ENCODE measurements at regions not wholly inside any gene's neighbourhood (a gene's known extent, or its start where the extent isn't known, plus 50 kb on each side); places are given as distances from the start of the nearest gene placed in this dataset.

DNA sequence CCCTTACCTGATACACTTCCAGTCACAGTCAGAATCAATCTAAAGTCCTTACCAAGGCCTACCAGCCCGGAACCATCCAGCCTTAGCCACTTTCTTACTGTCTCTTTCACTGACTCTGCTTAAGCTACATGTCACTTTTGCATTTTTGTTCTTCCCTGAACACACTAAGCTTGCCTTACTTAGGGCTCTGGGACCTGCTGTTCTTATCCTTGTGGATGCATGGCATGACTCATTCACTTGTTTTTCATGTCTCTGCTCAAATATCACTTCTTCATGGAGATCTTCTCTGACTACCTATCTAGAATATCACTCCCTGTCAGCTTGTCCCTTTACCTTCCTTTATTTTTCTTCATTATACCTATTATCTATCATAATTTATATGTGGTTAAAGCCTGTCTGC lies 65.6 kb upstream of the ZDHHC17 start:
- no peak overlapping the region for H3K27ac Mint-ChIP-seq
- intact Hi-C loops (cut with micrococcal nuclease) = no loop called here
- H3K36me3 Mint-ChIP-seq (ENCODE audit: low read depth) = no peaks in the 10 kb centered on the region
- no peak for DNase-seq (ENCODE audit: low spot score)
- peaks cover 6% of the 10 kb centered on the region for H3K27me3 Mint-ChIP-seq (ENCODE audit: insufficient read depth)
- H3K4me1 Mint-ChIP-seq (ENCODE audit: low read depth) = no peaks in the 10 kb centered on the region
- no peaks in the 10 kb centered on the region for H3K9me3 Mint-ChIP-seq
- no peak overlapping the region for H3K4me3 Mint-ChIP-seq

DNA sequence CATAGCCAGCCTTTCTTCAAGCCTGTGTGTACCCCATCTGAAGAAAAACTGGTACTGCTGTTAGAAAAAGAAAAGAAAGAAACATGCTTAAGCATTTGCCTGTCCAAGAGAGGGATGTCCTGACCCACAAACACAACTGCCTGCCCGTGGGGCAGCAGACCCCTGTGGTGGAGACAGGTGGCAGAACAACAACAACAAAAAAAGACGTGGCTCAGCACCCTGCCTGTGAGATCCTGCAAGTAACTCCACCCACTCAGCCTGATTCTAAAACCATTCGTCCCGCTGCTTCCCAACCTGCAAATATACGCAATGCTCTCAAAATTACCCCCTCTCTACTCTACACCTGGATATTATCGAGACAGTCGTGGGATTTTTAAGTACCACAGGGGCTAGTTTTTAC lies 64.9 kb upstream of the ZDHHC17 start:
- intact Hi-C loops (cut with micrococcal nuclease) = no loop called here
- H3K36me3 Mint-ChIP-seq (ENCODE audit: low read depth) = no peaks in the 10 kb centered on the region
- no peak overlapping the region for H3K4me3 Mint-ChIP-seq
- H3K27me3 Mint-ChIP-seq (ENCODE audit: insufficient read depth) = peaks cover 6% of the 10 kb centered on the region
- H3K9me3 Mint-ChIP-seq = no peaks in the 10 kb centered on the region
- no peak overlapping the region for H3K27ac Mint-ChIP-seq
- DNase-seq (ENCODE audit: low spot score) = no peak
- H3K4me1 Mint-ChIP-seq (ENCODE audit: low read depth) = no peaks in the 10 kb centered on the region

- no peak overlapping the region for H3K27ac Mint-ChIP-seq
- no peak for DNase-seq (ENCODE audit: low spot score)
- intact Hi-C loops (cut with micrococcal nuclease) = no loop called here
- H3K9me3 Mint-ChIP-seq = no peaks in the 10 kb centered on the region
- no peak overlapping the region for H3K4me3 Mint-ChIP-seq
- no peaks in the 10 kb centered on the region for H3K36me3 Mint-ChIP-seq (ENCODE audit: low read depth)
- H3K4me1 Mint-ChIP-seq (ENCODE audit: low read depth) = no peaks in the 10 kb centered on the region
- peaks cover 6% of the 10 kb centered on the region for H3K27me3 Mint-ChIP-seq (ENCODE audit: insufficient read depth)
Measured at GRCh38 chr12:76701690-76702089, 62.2 kb upstream of the ZDHHC17 start.

DNA sequence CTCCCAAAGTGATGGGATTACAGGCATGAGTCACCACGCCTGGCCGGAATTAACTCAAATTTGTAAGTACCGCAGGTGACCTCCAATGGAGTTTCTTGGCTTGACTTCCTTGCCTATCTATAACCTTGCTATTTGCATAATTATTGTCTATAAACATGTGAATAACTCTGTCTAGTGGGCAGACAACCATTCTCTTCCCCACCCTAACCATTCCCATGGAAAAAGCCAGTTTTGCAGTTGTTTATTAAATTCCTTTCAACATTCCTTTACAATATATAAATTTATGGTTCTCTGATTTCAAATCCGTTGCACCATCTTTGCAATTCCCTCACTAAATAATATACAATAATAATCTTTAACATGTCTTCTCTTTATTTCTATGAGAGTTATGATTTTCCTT lies 61.0 kb upstream of the ZDHHC17 start:
- Mint-ChIP-seq H3K27ac (no peak overlapping the region), H3K4me1 (ENCODE audit: low read depth) (no peaks in the 10 kb centered on the region), H3K36me3 (ENCODE audit: low read depth) (no peaks in the 10 kb centered on the region), H3K4me3 (no peak overlapping the region), H3K27me3 (ENCODE audit: insufficient read depth) (peaks cover 6% of the 10 kb centered on the region), H3K9me3 (no peaks in the 10 kb centered on the region)
- no peak for DNase-seq (ENCODE audit: low spot score)
- intact Hi-C loops (cut with micrococcal nuclease) = no loop called here

DNA sequence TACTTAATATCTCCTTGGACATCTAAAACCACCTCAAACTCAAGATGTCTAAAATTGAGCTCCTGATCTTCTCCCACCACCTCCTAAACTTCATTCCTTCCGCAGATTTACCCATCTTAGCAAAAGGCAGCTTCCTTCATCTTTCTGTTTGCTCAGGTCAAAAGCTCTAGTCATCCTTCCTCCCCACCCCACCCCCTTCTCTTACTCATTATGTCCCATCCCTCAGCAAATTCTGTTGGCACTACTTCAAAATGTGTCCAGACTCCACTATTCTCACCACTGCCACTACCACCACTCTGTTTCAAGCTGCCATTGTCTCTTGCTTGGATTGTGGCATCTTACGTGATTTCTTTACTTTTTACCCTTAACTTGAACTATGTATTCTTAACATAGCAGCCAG lies 59.2 kb upstream of the ZDHHC17 start:
- H3K4me1 Mint-ChIP-seq (ENCODE audit: low read depth) = no peaks in the 10 kb centered on the region
- intact Hi-C loops (cut with micrococcal nuclease) = no loop called here
- peaks cover 2% of the 10 kb centered on the region for H3K27me3 Mint-ChIP-seq (ENCODE audit: insufficient read depth)
- H3K4me3 Mint-ChIP-seq = no peak overlapping the region
- H3K9me3 Mint-ChIP-seq = no peaks in the 10 kb centered on the region
- no peak overlapping the region for H3K27ac Mint-ChIP-seq
- DNase-seq (ENCODE audit: low spot score) = no peak
- no peaks in the 10 kb centered on the region for H3K36me3 Mint-ChIP-seq (ENCODE audit: low read depth)

GRCh38 chr12:76706101-76706500 lies 57.8 kb upstream of the ZDHHC17 start:
- no peaks in the 10 kb centered on the region for H3K4me1 Mint-ChIP-seq (ENCODE audit: low read depth)
- H3K9me3 Mint-ChIP-seq = no peaks in the 10 kb centered on the region
- no peak overlapping the region for H3K27ac Mint-ChIP-seq
- no peak overlapping the region for H3K4me3 Mint-ChIP-seq
- H3K36me3 Mint-ChIP-seq (ENCODE audit: low read depth) = no peaks in the 10 kb centered on the region
- intact Hi-C loops (cut with micrococcal nuclease) = no loop called here
- no peak for DNase-seq (ENCODE audit: low spot score)
- peaks cover 2% of the 10 kb centered on the region for H3K27me3 Mint-ChIP-seq (ENCODE audit: insufficient read depth)

- H3K27ac Mint-ChIP-seq = no peak overlapping the region
- peaks cover 5% of the 10 kb centered on the region for H3K27me3 Mint-ChIP-seq (ENCODE audit: insufficient read depth)
- H3K4me3 Mint-ChIP-seq = no peak overlapping the region
- intact Hi-C loops (cut with micrococcal nuclease) = no loop called here
- no peaks in the 10 kb centered on the region for H3K36me3 Mint-ChIP-seq (ENCODE audit: low read depth)
- no peak for DNase-seq (ENCODE audit: low spot score)
- H3K9me3 Mint-ChIP-seq = no peaks in the 10 kb centered on the region
- no peaks in the 10 kb centered on the region for H3K4me1 Mint-ChIP-seq (ENCODE audit: low read depth)
Measured at GRCh38 chr12:76706761-76707160, 57.2 kb upstream of the ZDHHC17 start.

GRCh38 chr12:76707772-76708171 lies 56.1 kb upstream of the ZDHHC17 start:
- no peaks in the 10 kb centered on the region for H3K36me3 Mint-ChIP-seq (ENCODE audit: low read depth)
- no peaks in the 10 kb centered on the region for H3K9me3 Mint-ChIP-seq
- intact Hi-C loops (cut with micrococcal nuclease) = no loop called here
- H3K4me3 Mint-ChIP-seq = no peak overlapping the region
- no peak overlapping the region for H3K27ac Mint-ChIP-seq
- no peak for DNase-seq (ENCODE audit: low spot score)
- no peaks in the 10 kb centered on the region for H3K4me1 Mint-ChIP-seq (ENCODE audit: low read depth)
- H3K27me3 Mint-ChIP-seq (ENCODE audit: insufficient read depth) = peaks cover 3% of the 10 kb centered on the region

DNA sequence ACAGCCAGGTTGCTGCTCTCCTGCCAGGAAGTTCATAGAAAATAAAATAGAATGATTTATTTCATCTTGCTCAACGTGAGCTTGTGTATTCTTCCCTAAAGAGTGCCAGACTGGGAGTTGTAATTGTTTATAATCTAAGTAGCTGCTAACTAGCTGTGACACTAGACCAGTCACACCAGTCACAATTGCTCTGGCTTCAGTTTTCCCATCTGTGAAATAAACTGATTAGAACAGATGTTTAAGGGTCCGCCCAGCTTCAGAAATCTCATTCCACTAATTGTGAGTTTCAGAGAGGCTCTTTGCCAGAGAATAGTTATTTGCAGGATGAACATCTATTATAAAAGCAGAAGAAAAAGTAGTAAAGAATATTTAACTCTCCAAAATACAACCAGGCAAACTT lies 55.6 kb upstream of the ZDHHC17 start:
- Mint-ChIP-seq H3K9me3 (no peaks in the 10 kb centered on the region), H3K4me3 (no peak overlapping the region), H3K36me3 (ENCODE audit: low read depth) (no peaks in the 10 kb centered on the region), H3K27me3 (ENCODE audit: insufficient read depth) (peaks cover 3% of the 10 kb centered on the region), H3K27ac (no peak overlapping the region), H3K4me1 (ENCODE audit: low read depth) (no peaks in the 10 kb centered on the region)
- no peak for DNase-seq (ENCODE audit: low spot score)
- intact Hi-C loops (cut with micrococcal nuclease) = no loop called here

DNA sequence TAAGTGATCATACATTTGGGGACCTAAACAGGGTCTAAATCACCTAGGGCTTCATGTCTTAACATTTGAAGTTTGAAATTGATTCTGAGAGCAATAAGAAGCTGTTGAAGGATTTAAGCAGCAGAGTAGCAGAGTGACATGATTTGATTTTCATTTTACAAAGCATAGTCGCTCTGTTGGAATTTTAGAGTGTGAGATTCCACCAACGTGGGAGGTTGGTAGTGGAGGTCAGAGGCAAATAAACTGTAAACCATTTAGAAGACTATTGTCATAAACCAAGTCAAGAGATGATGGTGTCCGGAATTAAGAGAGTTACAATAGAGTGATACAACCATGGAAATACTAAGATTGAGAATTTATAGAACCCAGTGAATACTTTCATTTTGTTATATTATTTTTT lies 52.7 kb upstream of the ZDHHC17 start:
- Mint-ChIP-seq H3K4me3 (no peak overlapping the region), H3K4me1 (ENCODE audit: low read depth) (no peaks in the 10 kb centered on the region), H3K9me3 (no peaks in the 10 kb centered on the region), H3K36me3 (ENCODE audit: low read depth) (no peaks in the 10 kb centered on the region), H3K27ac (no peak overlapping the region), H3K27me3 (ENCODE audit: insufficient read depth) (peaks cover 6% of the 10 kb centered on the region)
- no peak for DNase-seq (ENCODE audit: low spot score)
- intact Hi-C loops (cut with micrococcal nuclease) = no loop called here

GRCh38 chr12:76713130-76713529 lies 50.8 kb upstream of the ZDHHC17 start:
- DNase-seq (ENCODE audit: low spot score) = no peak
- Mint-ChIP-seq H3K9me3 (no peaks in the 10 kb centered on the region), H3K27me3 (ENCODE audit: insufficient read depth) (peaks cover 6% of the 10 kb centered on the region), H3K4me3 (no peak overlapping the region), H3K36me3 (ENCODE audit: low read depth) (no peaks in the 10 kb centered on the region), H3K4me1 (ENCODE audit: low read depth) (no peaks in the 10 kb centered on the region), H3K27ac (no peak overlapping the region)
- intact Hi-C loops (cut with micrococcal nuclease) = no loop called here

DNA sequence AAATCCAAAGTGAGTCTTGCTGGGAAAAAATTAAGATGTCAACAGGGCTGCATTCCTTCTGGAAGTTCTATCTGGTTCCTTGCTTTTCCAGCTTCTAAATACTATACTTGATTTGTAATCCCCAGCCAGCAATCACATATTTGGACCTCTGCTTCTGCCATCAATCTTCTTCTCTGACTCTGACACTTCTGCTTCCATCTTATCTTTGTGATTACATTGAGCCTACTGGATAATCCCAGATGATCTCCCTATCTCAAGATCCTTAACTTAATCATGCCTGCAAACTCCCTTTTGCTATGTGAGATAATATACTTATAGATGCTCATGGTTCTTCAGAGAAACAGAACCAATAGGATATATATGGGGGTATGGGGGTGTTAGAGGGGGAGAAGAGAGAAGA lies 49.9 kb upstream of the ZDHHC17 start:
- no peaks in the 10 kb centered on the region for H3K4me1 Mint-ChIP-seq (ENCODE audit: low read depth)
- H3K36me3 Mint-ChIP-seq (ENCODE audit: low read depth) = no peaks in the 10 kb centered on the region
- no peak overlapping the region for H3K27ac Mint-ChIP-seq
- H3K27me3 Mint-ChIP-seq (ENCODE audit: insufficient read depth) = peaks cover 6% of the 10 kb centered on the region
- intact Hi-C loops (cut with micrococcal nuclease) = no loop called here
- no peak for DNase-seq (ENCODE audit: low spot score)
- H3K9me3 Mint-ChIP-seq = no peaks in the 10 kb centered on the region
- H3K4me3 Mint-ChIP-seq = no peak overlapping the region

Measured in activated T-helper 1 cell treated with anti-CD3 and anti-CD28 coated beads, Interleukin-12 subunit alpha, Interleukin-12 subunit beta, Interleukin-2, Interleukin-4 antibody, amounts not matched to agents 30 ng/mL and 10 ng/mL and 1 ng/mL, durations not matched to agents 14 hours and 24 hours and 36 hours (primary cell).